Loucy (cell line): ENCODE measurements at regions not wholly inside any gene's neighbourhood (a gene's known extent, or its start where the extent isn't known, plus 50 kb on each side); places are given as distances from the start of the nearest gene placed in this dataset.

ENCODE experiments used
- CTCF ChIP-seq: fragments of 200-600 bp; sonication (generic); conservative IDR thresholded peaks from 2 replicates; pipeline ENCODE4 v1.5.1; 2014; ENCODE audit warnings: mild to moderate bottlenecking, antibody characterized with exemption, low read length
- EZH2phosphoT487 ChIP-seq: fragments of 200-600 bp; IDR thresholded peaks from 2 replicates; pipeline ENCODE4 v1.6.1; 2018; ENCODE audit warnings: antibody characterized with exemption, mild to moderate bottlenecking, moderate library complexity, borderline replicate concordance

DNA sequence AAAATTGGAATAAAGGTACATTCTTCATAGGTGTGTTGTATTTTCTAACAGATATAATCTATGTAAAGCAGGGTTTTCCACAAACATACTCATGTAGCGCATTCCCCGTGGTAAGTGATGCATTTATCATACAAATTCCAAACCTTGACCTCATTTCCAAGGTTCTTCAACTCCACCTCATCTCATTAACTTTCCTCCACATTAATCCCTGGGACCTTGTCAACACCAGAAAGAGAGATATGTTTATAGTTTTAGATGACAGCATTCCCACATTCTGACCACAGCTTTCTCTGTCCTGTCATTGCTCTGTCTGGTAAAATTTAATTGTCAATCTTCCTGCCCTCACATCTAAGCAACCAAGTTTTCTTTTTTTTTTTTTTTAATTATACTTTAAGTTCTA is 415.1 kb downstream of the TMEM161B start:
- TF ChIP-seq CTCF, result no peak
- no peak for TF ChIP-seq EZH2phosphoT487
